ENCODE measurements at regions not wholly inside any gene's neighbourhood (a gene's known extent, or its start where the extent isn't known, plus 50 kb on each side); places are given as distances from the start of the nearest gene placed in this dataset.

DNA sequence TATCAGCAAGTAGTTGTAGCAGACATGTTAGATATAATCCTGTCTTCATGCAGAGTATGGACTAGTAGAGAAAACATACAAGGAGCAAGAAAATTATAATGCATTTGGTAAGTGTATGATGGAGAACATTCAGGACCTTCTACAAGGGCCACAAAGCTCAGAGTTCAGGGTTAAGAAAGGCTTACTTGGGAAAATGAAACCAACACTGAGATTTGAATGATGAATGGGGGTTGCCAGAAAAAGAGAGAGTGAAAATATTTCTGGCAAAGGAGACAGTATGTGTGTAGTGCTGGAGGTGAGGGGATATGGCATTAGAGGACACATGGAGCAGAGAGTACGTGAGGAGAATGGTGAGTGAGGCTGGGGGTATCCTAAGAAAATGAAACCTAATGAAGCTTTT, 169.8 kb upstream of the STK32A start:
- no peak for TF ChIP-seq CTCF (conservative IDR thresholded peaks at IDR 0.05)
- TF ChIP-seq ZFX (IDR thresholded peaks at IDR 0.05): no peak

All from C4-2B (cell line).